ENCODE measurements at regions not wholly inside any gene's neighbourhood (a gene's known extent, or its start where the extent isn't known, plus 50 kb on each side); places are given as distances from the start of the nearest gene placed in this dataset.

DNA sequence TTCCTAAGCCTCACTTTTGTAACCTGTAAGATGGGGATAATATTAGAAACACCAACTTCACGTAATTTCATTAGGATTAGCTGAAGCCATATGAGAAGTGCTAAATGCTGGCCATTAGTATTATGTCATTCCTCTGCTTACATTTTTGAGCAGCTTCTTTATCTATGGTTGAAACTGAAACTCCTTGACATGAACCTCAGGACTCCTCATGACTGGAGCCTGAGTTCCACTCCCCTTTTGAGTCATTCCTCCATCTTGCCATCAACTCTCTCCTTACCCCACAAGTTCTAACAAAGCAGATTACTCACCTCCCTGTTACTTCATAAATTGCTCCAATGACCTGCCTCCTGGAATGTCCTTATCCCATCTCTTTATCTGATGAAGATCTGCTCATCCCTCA lies 123.2 kb upstream of the KCNIP4 start:
- TF ChIP-seq EP300 (IDR thresholded peaks at IDR 0.05) (no peak), POLR2AphosphoS5 (IDR thresholded peaks at IDR 0.05) (no peak), POLR2A (IDR thresholded peaks at IDR 0.05) (no peak)
- TF ChIP-seq, protein P1, sequence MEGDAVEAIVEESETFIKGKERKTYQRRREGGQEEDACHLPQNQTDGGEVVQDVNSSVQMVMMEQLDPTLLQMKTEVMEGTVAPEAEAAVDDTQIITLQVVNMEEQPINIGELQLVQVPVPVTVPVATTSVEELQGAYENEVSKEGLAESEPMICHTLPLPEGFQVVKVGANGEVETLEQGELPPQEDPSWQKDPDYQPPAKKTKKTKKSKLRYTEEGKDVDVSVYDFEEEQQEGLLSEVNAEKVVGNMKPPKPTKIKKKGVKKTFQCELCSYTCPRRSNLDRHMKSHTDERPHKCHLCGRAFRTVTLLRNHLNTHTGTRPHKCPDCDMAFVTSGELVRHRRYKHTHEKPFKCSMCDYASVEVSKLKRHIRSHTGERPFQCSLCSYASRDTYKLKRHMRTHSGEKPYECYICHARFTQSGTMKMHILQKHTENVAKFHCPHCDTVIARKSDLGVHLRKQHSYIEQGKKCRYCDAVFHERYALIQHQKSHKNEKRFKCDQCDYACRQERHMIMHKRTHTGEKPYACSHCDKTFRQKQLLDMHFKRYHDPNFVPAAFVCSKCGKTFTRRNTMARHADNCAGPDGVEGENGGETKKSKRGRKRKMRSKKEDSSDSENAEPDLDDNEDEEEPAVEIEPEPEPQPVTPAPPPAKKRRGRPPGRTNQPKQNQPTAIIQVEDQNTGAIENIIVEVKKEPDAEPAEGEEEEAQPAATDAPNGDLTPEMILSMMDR (IDR thresholded peaks at IDR 0.05), result no peak

DNA sequence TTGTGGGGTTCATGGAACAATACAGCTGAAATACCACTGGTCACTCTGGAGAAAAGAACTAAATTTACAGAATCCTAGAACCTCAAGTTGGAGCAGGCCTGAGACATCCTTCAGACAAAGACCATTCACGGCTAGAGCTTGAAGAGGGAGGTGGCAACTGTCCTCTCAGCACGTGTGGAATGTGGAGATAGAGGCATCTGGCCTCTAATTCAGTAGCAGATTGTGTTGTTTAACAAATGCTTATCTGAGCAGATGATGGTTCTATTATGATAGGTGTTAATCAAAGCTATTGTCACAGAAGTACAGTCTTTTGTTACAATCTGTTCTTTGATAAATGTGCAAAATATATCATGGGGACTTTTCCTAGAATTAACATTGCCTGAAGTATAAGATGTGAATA lies 121.7 kb upstream of the KCNIP4 start:
- H3K27ac ChIP-seq, result no peak overlapping the region
- no peaks in the 10 kb centered on the region for H3K36me3 ChIP-seq
- DNase-seq (no peak), ATAC-seq (ENCODE audit: low FRiP score in 2 of 2) (no peak)
- no peaks in the 10 kb centered on the region for H3K27me3 ChIP-seq
- no peak overlapping the region for H3K4me3 ChIP-seq
- no peaks in the 10 kb centered on the region for H3K9me3 ChIP-seq
- H3K4me1 ChIP-seq, result no peaks in the 10 kb centered on the region
- 46 to 60% methylated on average over 2 of the region's 2 CpGs for WGBS, 2 donors
- TF ChIP-seq, protein P1 (IDR thresholded peaks at IDR 0.05), result no peak

More for the DNA sequence above, 123.2 kb upstream of the KCNIP4 start:
- ATAC-seq (ENCODE audit: low FRiP score in 2 of 2), result no peak
- no peak for DNase-seq
- Histone ChIP-seq H3K4me3 (no peak overlapping the region), H3K36me3 (no peaks in the 10 kb centered on the region), H3K9me3 (no peaks in the 10 kb centered on the region), H3K27ac (no peak overlapping the region), H3K27me3 (no peaks in the 10 kb centered on the region), H3K4me1 (no peaks in the 10 kb centered on the region)
- 73 to 75% methylated on average over 1 of the region's 1 CpG for WGBS, 2 donors

DNA sequence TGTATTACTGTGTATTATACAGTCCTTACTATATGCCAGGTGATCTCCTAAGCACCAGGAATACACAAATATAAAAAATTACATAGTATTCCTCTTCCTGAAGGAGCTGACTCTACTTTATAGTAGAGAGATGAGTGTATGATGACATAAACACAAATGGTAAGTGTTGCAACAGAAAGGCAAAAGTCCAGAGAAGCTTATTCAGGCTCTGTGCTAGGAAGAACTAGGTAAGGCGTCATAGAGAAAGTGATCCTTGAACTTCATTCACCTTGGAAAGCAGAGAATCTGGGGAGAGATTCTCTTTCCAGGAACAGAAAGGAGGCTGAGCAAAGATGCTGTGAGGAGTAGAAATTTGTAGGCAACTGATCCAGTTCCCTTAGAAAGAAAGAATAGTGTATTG lies 115.0 kb upstream of the KCNIP4 start:
- TF ChIP-seq POLR2A (IDR thresholded peaks at IDR 0.05) (no peak), POLR2AphosphoS5 (IDR thresholded peaks at IDR 0.05) (no peak), EP300 (IDR thresholded peaks at IDR 0.05) (no peak)
- TF ChIP-seq, protein P1 (IDR thresholded peaks at IDR 0.05), result no peak

DNA sequence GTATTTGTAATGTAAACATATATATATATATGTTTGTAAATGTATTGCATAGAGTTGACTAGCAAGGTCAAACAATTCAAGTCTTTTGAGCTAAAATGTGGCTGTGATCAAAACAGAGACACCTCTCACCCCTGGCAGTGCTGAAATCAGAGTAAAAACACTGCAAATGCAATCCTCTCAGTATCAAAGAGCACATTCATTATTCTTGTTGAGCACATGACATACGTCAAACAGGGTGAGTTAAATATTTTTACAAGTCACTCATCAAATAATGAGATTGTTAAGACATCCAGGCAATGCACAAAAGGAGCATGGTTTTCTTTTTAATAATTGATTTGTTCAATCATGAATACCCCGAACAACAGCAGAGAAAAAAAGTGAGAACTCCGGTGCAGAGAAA lies 114.1 kb upstream of the KCNIP4 start:
- TF ChIP-seq EP300 (IDR thresholded peaks at IDR 0.05), result no peak
- TF ChIP-seq, protein P1 (IDR thresholded peaks at IDR 0.05), result no peak
- TF ChIP-seq POLR2A (IDR thresholded peaks at IDR 0.05), result no peak
- TF ChIP-seq POLR2AphosphoS5 (IDR thresholded peaks at IDR 0.05), result no peak
- Histone ChIP-seq H3K4me3 (no peak overlapping the region), H3K36me3 (no peaks in the 10 kb centered on the region), H3K27me3 (no peaks in the 10 kb centered on the region), H3K4me1 (no peaks in the 10 kb centered on the region), H3K9me3 (no peaks in the 10 kb centered on the region), H3K27ac (no peak overlapping the region)
- DNase-seq, result no peak
- ATAC-seq (ENCODE audit: low FRiP score in 2 of 2), result no peak
- WGBS, 2 donors, result 70 to 73% methylated on average over 3 of the region's 3 CpGs

More for the DNA sequence above, 115.0 kb upstream of the KCNIP4 start:
- H3K9me3 ChIP-seq, result no peaks in the 10 kb centered on the region
- no peaks in the 10 kb centered on the region for H3K4me1 ChIP-seq
- H3K4me3 ChIP-seq, result no peak overlapping the region
- WGBS, 2 donors, result 68 to 86% methylated on average over 1 of the region's 1 CpG
- no peak for DNase-seq
- no peak overlapping the region for H3K27ac ChIP-seq
- H3K36me3 ChIP-seq, result no peaks in the 10 kb centered on the region
- no peaks in the 10 kb centered on the region for H3K27me3 ChIP-seq
- ATAC-seq (ENCODE audit: low FRiP score in 2 of 2), result no peak

DNA sequence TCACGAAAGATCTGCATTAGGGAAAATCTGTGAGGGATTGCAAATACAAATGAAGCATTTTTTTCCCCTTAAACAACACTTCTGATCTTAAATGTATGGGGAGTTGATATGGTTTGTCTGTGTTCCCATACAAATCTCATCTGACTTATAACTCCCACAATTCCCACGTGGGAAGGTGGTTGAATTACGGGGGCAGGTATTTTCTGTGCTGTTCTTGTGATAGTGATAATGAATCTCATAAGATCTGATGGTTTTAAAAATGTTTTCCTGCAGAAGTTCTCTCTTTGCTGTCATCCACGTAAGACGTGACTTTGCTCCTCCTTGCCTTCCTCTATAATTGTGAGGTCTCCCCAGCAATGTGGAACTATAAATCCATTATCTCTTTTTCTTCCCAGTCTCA lies 107.4 kb upstream of the KCNIP4 start:
- no peaks in the 10 kb centered on the region for H3K4me1 ChIP-seq
- H3K4me3 ChIP-seq, result no peak overlapping the region
- DNase-seq (no peak), ATAC-seq (ENCODE audit: low FRiP score in 2 of 2) (no peak)
- WGBS, 2 donors, result 69 to 73% methylated on average over 5 of the region's 5 CpGs
- no peaks in the 10 kb centered on the region for H3K36me3 ChIP-seq
- H3K9me3 ChIP-seq, result no peaks in the 10 kb centered on the region
- TF ChIP-seq, protein P1 (IDR thresholded peaks at IDR 0.05), result no peak
- TF ChIP-seq POLR2AphosphoS5 (IDR thresholded peaks at IDR 0.05) (no peak), EP300 (IDR thresholded peaks at IDR 0.05) (no peak), POLR2A (IDR thresholded peaks at IDR 0.05) (no peak)
- no peaks in the 10 kb centered on the region for H3K27me3 ChIP-seq
- no peak overlapping the region for H3K27ac ChIP-seq

Data from upper lobe of left lung (tissue), 6 donors.